IMR-90 (cell line): ENCODE measurements at regions not wholly inside any gene's neighbourhood (a gene's known extent, or its start where the extent isn't known, plus 50 kb on each side); places are given as distances from the start of the nearest gene placed in this dataset.

Experiments
- ATAC-seq: fragments of 200-7000 bp; cut with Tn5 transposase; 2 replicates; pipeline ENCODE4 v1.9.1; 2020; ENCODE audit warnings: low read depth, mild to moderate bottlenecking, moderate library complexity
- BruUV-seq: library from RNA; stranded (reverse); fragments of 400-500 nt; replicated peaks from 2 replicates; lab custom pipeline; 2021; lab: Mats Ljungman, UMichigan
- CTCF ChIA-PET: fragments of 300-600 bp; formaldehyde crosslinking; extraction: SDS; loops from one replicate; lab custom pipeline; 2021; ENCODE audit warnings: antibody characterized with exemption; lab: Yijun Ruan, JAX
- POLR2A ChIA-PET: fragments of 300-600 bp; sonication (Branson Sonifier 250); formaldehyde crosslinking; loops from one replicate; lab custom pipeline; 2022; ENCODE audit warnings: antibody characterized with exemption; ENCODE audit not compliant: unreplicated experiment; lab: Charles Lee
- DNase-seq: peaks from one replicate; pipeline ENCODE4 v3.0.0; 2013
- H2AFZ ChIP-seq: replicated peaks from 2 replicates; pipeline ENCODE3; 2013; ENCODE audit warnings: low read length, mild to moderate bottlenecking; ENCODE audit not compliant: poor library complexity
- H2AK5ac ChIP-seq: 2 replicates; pipeline ENCODE4 v1.6.1; 2013; ENCODE audit warnings: low read depth, low read length, inconsistent platforms
- H2AK9ac ChIP-seq: replicated peaks from 2 replicates; pipeline ENCODE3; 2013; ENCODE audit warnings: mild to moderate bottlenecking, low read depth, low read length, moderate library complexity; ENCODE audit not compliant: poor library complexity
- H2BK120ac ChIP-seq: 2 replicates; pipeline ENCODE4 v1.6.1; 2013; ENCODE audit warnings: low read depth, low read length, inconsistent platforms
- H2BK15ac ChIP-seq: 3 replicates; pipeline ENCODE4 v1.6.1; 2013; ENCODE audit warnings: low read depth, low read length, inconsistent platforms
- H2BK20ac ChIP-seq: 2 replicates; pipeline ENCODE4 v1.6.1; 2013; ENCODE audit warnings: low read depth, mild to moderate bottlenecking, inconsistent platforms, low read length, moderate library complexity
- H2BK5ac ChIP-seq: 2 replicates; pipeline ENCODE4 v1.6.1; 2013; ENCODE audit warnings: mild to moderate bottlenecking, low read depth, low read length, inconsistent platforms; ENCODE audit not compliant: poor library complexity, severe bottlenecking
- H3K14ac ChIP-seq: replicated peaks from 2 replicates; pipeline ENCODE4 v1.6.1; 2013; ENCODE audit warnings: low read depth, low read length, inconsistent platforms
- H3K18ac ChIP-seq: 2 replicates; pipeline ENCODE4 v1.6.1; 2013; ENCODE audit warnings: low read depth, low read length, control low read depth
- H3K23ac ChIP-seq: 2 replicates; pipeline ENCODE4 v1.6.1; 2013; ENCODE audit warnings: low read depth, low read length, inconsistent platforms
- H3K27ac ChIP-seq: 2 replicates; pipeline ENCODE4 v1.5.1; 2013; ENCODE audit warnings: mild to moderate bottlenecking, control low read depth, low read length; ENCODE audit not compliant: insufficient read depth
- H3K27me3 ChIP-seq: 2 replicates; pipeline ENCODE4 v1.6.1; 2013; ENCODE audit warnings: low read length; ENCODE audit not compliant: control insufficient read depth, insufficient read depth
- H3K36me3 ChIP-seq: 2 replicates; pipeline ENCODE4 v1.6.1; 2013; ENCODE audit warnings: low read length, mixed read lengths; ENCODE audit not compliant: control insufficient read depth, insufficient read depth
- H3K4ac ChIP-seq: 2 replicates; pipeline ENCODE4 v1.6.1; 2013; ENCODE audit warnings: low read depth, low read length, inconsistent platforms
- H3K4me1 ChIP-seq: 2 replicates; pipeline ENCODE4 v1.6.1; 2013; ENCODE audit warnings: low read length, mixed read lengths; ENCODE audit not compliant: control insufficient read depth, insufficient read depth
- H3K4me2 ChIP-seq: 2 replicates; pipeline ENCODE4 v1.6.1; 2013; ENCODE audit warnings: low read depth, mild to moderate bottlenecking, control low read depth, low read length, moderate library complexity
- H3K4me3 ChIP-seq: 2 replicates; pipeline ENCODE4 v1.5.1; 2013; ENCODE audit warnings: low read depth, mild to moderate bottlenecking, control low read depth, low read length, moderate library complexity; ENCODE audit not compliant: insufficient read depth
- H3K56ac ChIP-seq: 2 replicates; pipeline ENCODE4 v1.6.1; 2013; ENCODE audit warnings: low read length, inconsistent platforms; ENCODE audit not compliant: insufficient read depth; ENCODE audit errors: extremely low read depth
- H3K79me1 ChIP-seq, 2 experiments: 2 replicates each; pipeline ENCODE4 v1.6.1; 2013; ENCODE audit warnings: low read length in 2 of 2, inconsistent platforms in 1 of 2, low read depth in 1 of 2
- H3K9ac ChIP-seq: 2 replicates; pipeline ENCODE4 v1.6.1; 2013; ENCODE audit warnings: low read depth, low read length, control low read depth
- H3K9me1 ChIP-seq: 2 replicates; pipeline ENCODE4 v1.6.1; 2013; ENCODE audit warnings: low read length, inconsistent platforms; ENCODE audit not compliant: insufficient read depth
- H3K9me3 ChIP-seq: 2 replicates; pipeline ENCODE4 v1.6.1; 2013; ENCODE audit warnings: low read length; ENCODE audit not compliant: control insufficient read depth, insufficient read depth
- H4K20me1 ChIP-seq: 2 replicates; pipeline ENCODE4 v1.6.1; 2013; ENCODE audit warnings: low read length, inconsistent platforms; ENCODE audit not compliant: insufficient read depth
- H4K5ac ChIP-seq: 2 replicates; pipeline ENCODE4 v1.6.1; 2013; ENCODE audit warnings: mild to moderate bottlenecking, low read depth, low read length, control low read depth
- H4K8ac ChIP-seq, 2 experiments: 2 replicates each; pipeline ENCODE4 v1.6.1; 2013; ENCODE audit warnings: low read depth in 2 of 2, low read length in 2 of 2, control low read depth in 1 of 2, inconsistent platforms in 1 of 2
- H4K91ac ChIP-seq: 2 replicates; pipeline ENCODE4 v1.6.1; 2013; ENCODE audit warnings: low read depth, low read length, inconsistent platforms; ENCODE audit not compliant: insufficient read depth
- BHLHE40 ChIP-seq: fragments of 150-350 bp; IDR thresholded peaks from 2 replicates; pipeline ENCODE4 v1.6.1; 2016; ENCODE audit warnings: mild to moderate bottlenecking, low read depth, low read length
- CEBPB ChIP-seq: IDR thresholded peaks from 2 replicates; pipeline ENCODE4 v1.6.1; 2012; ENCODE audit warnings: low read depth, low read length, improper control_type of control experiment
- CHD1 ChIP-seq: IDR thresholded peaks from 2 replicates; pipeline ENCODE4 v1.6.1; 2012; ENCODE audit warnings: low read depth, low read length, improper control_type of control experiment
- CTCF ChIP-seq: conservative IDR thresholded peaks from 2 replicates; pipeline ENCODE4 v1.5.1; 2012; ENCODE audit warnings: mild to moderate bottlenecking, low read depth, low read length, improper control_type of control experiment
- ELK1 ChIP-seq: fragments of 150-350 bp; IDR thresholded peaks from 2 replicates; pipeline ENCODE4 v1.6.1; 2016; ENCODE audit warnings: low read depth, mild to moderate bottlenecking, low read length, moderate library complexity, borderline replicate concordance
- FOS ChIP-seq: fragments of 150-350 bp; IDR thresholded peaks from 2 replicates; pipeline ENCODE4 v1.6.1; 2016; ENCODE audit warnings: low read depth, low read length
- MAFK ChIP-seq: IDR thresholded peaks from 2 replicates; pipeline ENCODE4 v1.6.1; 2012; ENCODE audit warnings: low read depth, low read length, improper control_type of control experiment
- MAZ ChIP-seq: IDR thresholded peaks from 2 replicates; pipeline ENCODE4 v1.6.1; 2012; ENCODE audit warnings: low read depth, mild to moderate bottlenecking, low read length, improper control_type of control experiment, moderate library complexity, borderline replicate concordance
- MXI1 ChIP-seq: IDR thresholded peaks from 2 replicates; pipeline ENCODE4 v1.6.1; 2012; ENCODE audit warnings: low read depth, mild to moderate bottlenecking, low read length, moderate library complexity, borderline replicate concordance
- NFE2L2 ChIP-seq: fragments of 150-350 bp; IDR thresholded peaks from 2 replicates; pipeline ENCODE4 v1.6.1; 2016; ENCODE audit warnings: low read depth, mild to moderate bottlenecking, low read length
- POLR2A ChIP-seq: IDR thresholded peaks from 2 replicates; pipeline ENCODE4 v1.6.1; 2012; ENCODE audit warnings: mild to moderate bottlenecking, low read depth, low read length
- RAD21 ChIP-seq: IDR thresholded peaks from 2 replicates; pipeline ENCODE4 v1.6.1; 2012; ENCODE audit warnings: low read length, improper control_type of control experiment
- RCOR1 ChIP-seq: IDR thresholded peaks from 2 replicates; pipeline ENCODE4 v1.6.1; 2012; ENCODE audit warnings: mild to moderate bottlenecking, low read length, improper control_type of control experiment; ENCODE audit not compliant: insufficient replicate concordance
- RFX5 ChIP-seq: IDR thresholded peaks from 2 replicates; pipeline ENCODE4 v1.8.0; 2012; ENCODE audit warnings: low read depth, mild to moderate bottlenecking, low read length, moderate library complexity
- SMC3 ChIP-seq: fragments of 150-350 bp; IDR thresholded peaks from 2 replicates; pipeline ENCODE4 v1.6.1; 2016; ENCODE audit warnings: low read depth, mild to moderate bottlenecking, antibody characterized with exemption, low read length, moderate library complexity
- USF2 ChIP-seq: fragments of 150-350 bp; IDR thresholded peaks from 2 replicates; pipeline ENCODE4 v1.6.1; 2017; ENCODE audit warnings: mild to moderate bottlenecking, antibody characterized with exemption, low read length, low read depth
- WGBS, 2 experiments: methylation state at CpG; one replicate each; pipeline versions ENCODE4 v1.1.5 to v1.1.7; 2013; ENCODE audit warnings: missing lambda C conversion rate in 2 of 2; ENCODE audit not compliant: insufficient read length in 1 of 2; ENCODE audit errors: extremely low coverage in 2 of 2; 5-methylcytosine and 5-hydroxymethylcytosine counted together
- dilution Hi-C: fragments of 300-500 bp; cut with HindIII; formaldehyde crosslinking; loops from one replicate; pipeline ENCODE4 v1.14.3; 2018; ENCODE audit warnings: low sequenced_read_pairs; ENCODE audit not compliant: unreplicated experiment
- in situ Hi-C: fragments of 300-500 bp; cut with MboI; formaldehyde crosslinking; loops from 3 replicates; pipeline ENCODE4 v1.14.3; 2019; ENCODE audit warnings: low sequenced_read_pairs, inconsistent platforms, mixed read lengths
- intact Hi-C: fragments of 100-400 bp; cut with micrococcal nuclease; formaldehyde crosslinking; loops from 2 replicates; pipeline ENCODE4 v1.10.0; 2022

DNA sequence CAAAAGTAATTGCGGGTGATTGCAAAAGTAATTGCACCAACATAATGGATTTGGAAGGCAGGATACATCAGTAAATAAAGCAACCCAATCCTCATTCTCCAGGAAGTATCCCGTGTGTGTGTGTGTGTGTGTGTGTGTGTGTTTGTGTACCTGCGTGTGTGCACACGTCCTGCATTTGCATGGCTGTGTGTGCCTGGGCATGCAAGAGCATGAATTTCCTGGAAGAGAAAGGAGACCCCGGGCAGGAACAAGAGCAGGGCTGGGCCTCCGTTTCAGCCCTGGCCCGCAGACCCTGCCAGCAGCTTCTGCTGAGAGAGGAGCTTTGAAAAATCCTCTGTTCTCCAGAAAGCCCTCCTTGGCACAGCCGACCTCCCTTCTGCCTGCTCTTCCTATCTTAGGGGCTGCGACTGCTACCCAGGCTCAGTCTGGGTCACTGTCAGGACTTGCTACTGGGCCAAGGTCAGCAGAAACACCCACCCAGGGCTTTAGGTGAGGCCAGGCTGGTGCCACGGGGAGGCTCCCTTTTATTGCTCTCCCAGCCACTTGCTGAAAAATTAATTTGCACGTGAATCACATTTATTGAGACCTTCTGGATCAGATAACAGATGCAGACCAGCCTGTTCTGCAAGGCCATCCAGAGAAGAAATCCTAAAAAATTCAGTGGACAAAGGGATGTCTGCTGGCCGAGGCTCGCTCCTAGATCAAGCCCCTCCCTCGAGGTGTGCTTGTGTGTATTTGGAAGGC is 258.3 kb downstream of the ZNF536 start:
- CTCF ChIA-PET = no interaction called here
- no peak overlapping the region for H4K8ac ChIP-seq
- H3K27ac ChIP-seq = no peak overlapping the region
- peaks cover 29% of the 10 kb centered on the region for H3K9me3 ChIP-seq
- H3K4me1 ChIP-seq = no peaks in the 10 kb centered on the region
- H3K27me3 ChIP-seq = no peaks in the 10 kb centered on the region
- H4K5ac ChIP-seq = no peak overlapping the region
- H2BK5ac ChIP-seq = no peak overlapping the region
- no peak overlapping the region for H3K56ac ChIP-seq
- H2BK15ac ChIP-seq = no peak overlapping the region
- no peak overlapping the region for H3K4me3 ChIP-seq
- H3K4me2 ChIP-seq = no peak overlapping the region
- in situ Hi-C loops (loop anchor here (25.0 kb wide), 1 partner anchor 743 kb away; no protein-coding TSS in a partner anchor), dilution Hi-C loops (no loop called here), intact Hi-C loops (no loop called here)
- TF ChIP-seq BHLHE40 (no peak), USF2 (no peak), CTCF (no peak), CEBPB (no peak), NFE2L2 (no peak), FOS (no peak), MAZ (no peak), MXI1 (no peak), MAFK (no peak), POLR2A (no peak), RAD21 (no peak), RFX5 (no peak), ELK1 (no peak), RCOR1 (no peak), CHD1 (no peak), SMC3 (no peak)
- no peak overlapping the region for H3K9ac ChIP-seq
- H3K4ac ChIP-seq = no peak overlapping the region
- 46% methylated on average over 2 of the region's 14 CpGs; no CpG with 5 or more reads in 1 of the 2 experiments for WGBS, 2 experiments
- H3K79me1 ChIP-seq = no peaks in the 10 kb centered on the region
- no peak overlapping the region for H2BK120ac ChIP-seq
- H4K20me1 ChIP-seq = no peaks in the 10 kb centered on the region
- H4K91ac ChIP-seq = no peak overlapping the region
- no peak overlapping the region for H3K18ac ChIP-seq
- DNase-seq (no peak), ATAC-seq (no peak)
- H2BK20ac ChIP-seq = no peak overlapping the region
- H3K14ac ChIP-seq = no peak overlapping the region
- no peak overlapping the region for H3K23ac ChIP-seq
- H2AFZ ChIP-seq = no peak overlapping the region
- H3K36me3 ChIP-seq = no peaks in the 10 kb centered on the region
- H2AK5ac ChIP-seq = no peak overlapping the region
- BruUV-seq = no TSS peak
- H3K9me1 ChIP-seq = no peaks in the 10 kb centered on the region
- no peak overlapping the region for H2AK9ac ChIP-seq
- POLR2A ChIA-PET = no interaction called here
